CD4-positive, alpha-beta T cell treated with Interleukin-6 for 4 hours (primary cell): ENCODE measurements at regions not wholly inside any gene's neighbourhood (a gene's known extent, or its start where the extent isn't known, plus 50 kb on each side); places are given as distances from the start of the nearest gene placed in this dataset.
"Not testable (repeated sequence)": the region's sequence is repeated elsewhere in the genome, so short reads cannot be mapped to it uniquely, and the experiment has no call there.

Source experiments
- DNase-seq: peaks from one replicate; pipeline ENCODE4 v3.0.0-alpha.2; 2020; ENCODE audit warnings: mixed read lengths

DNA sequence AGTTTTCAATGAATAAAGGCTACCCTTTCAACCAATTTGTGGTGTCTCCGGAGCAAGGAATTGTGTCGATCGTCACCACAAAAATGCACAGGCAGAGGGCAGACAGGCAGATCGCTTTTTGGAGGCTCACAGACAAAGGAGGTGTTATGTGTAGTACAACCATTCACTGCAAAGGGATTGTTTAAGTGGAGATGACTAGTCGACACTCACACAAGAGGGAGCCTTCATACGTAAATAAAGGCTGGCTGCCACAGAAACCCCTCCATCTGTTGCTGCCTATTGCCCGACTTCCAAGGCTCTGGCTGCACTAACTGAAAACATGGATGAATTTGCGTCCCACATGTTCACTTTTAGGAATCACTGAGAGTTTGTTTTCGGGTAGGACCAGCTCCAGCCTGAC, 281.1 kb downstream of the NKX6-1 start:
- DNase-seq, result no peak

DNA sequence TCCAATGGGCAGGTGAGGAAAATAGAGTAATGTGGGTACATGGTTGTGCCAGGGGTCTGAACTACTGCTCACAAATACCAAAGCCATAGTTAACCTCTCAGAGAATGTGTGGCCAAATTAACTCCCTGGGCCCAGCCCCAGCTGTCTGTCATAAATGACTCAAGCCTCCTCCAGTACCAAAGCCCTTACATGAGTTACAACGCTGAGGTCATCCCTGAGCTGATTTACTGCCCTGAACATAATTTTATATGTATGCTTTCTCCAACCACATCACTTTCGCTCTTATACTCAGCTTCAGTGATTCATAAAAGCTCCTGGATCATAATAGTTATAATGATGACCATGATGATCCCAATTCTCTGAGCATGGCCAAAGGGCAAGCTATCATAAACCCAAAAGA, 283.9 kb downstream of the NKX6-1 start:
- DNase-seq, result no peak

DNA sequence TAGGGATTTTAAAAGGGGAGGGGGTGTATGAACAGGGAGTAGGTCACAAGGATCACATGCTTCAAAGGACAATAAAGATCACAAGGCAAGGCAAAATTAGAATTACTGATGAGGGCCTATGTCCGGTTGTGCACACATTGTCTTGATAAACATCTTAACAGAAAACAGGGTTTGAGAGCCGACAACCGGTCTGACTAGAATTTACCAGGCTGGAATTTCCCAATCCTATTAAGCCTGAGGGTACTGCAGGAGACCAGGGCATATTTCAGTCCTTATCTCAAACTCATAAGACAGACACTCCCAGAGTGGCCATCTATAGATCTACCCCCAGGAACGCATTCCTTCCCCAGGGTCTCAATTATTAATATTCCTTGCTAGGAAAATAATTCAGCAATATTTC, 292.9 kb downstream of the NKX6-1 start:
- not testable (repeated sequence) for DNase-seq

DNA sequence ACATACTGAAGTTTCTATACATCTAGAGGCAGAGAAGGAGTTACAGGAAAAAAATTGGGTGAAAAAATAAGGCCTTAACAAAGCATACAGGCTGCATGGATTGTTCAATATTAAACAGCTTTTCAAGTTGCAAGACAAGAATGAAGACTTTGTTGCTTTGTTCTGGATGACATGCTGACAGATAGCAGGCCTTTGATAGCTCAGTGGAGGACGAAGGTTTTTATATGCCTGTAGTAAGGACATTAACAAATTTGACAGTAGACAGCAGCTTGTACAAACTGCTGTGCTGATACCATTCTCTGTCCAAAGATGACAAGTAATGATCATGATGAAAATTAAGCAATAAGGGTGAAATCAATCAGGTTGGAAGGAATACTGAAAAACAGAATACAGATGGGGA, 309.9 kb downstream of the NKX6-1 start:
- no peak for DNase-seq

DNA sequence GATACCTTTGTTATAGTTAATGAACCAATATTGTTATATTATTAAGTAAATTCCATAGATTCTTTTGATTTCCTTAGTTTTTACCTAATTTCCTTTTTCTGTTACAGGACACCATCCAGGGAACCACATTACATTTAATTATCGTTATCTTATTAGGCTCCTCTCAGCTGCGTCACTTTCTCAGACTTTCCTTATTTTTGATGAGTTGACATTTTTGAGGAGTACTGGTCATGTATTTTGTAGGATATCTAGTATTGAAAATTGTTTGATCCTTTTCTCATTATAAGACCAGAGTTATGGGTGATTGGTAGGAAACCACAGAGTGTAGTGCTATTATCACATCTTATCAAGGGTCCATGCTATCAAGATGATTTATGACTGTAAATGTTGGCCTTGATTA, 319.7 kb downstream of the NKX6-1 start:
- DNase-seq, result no peak

DNA sequence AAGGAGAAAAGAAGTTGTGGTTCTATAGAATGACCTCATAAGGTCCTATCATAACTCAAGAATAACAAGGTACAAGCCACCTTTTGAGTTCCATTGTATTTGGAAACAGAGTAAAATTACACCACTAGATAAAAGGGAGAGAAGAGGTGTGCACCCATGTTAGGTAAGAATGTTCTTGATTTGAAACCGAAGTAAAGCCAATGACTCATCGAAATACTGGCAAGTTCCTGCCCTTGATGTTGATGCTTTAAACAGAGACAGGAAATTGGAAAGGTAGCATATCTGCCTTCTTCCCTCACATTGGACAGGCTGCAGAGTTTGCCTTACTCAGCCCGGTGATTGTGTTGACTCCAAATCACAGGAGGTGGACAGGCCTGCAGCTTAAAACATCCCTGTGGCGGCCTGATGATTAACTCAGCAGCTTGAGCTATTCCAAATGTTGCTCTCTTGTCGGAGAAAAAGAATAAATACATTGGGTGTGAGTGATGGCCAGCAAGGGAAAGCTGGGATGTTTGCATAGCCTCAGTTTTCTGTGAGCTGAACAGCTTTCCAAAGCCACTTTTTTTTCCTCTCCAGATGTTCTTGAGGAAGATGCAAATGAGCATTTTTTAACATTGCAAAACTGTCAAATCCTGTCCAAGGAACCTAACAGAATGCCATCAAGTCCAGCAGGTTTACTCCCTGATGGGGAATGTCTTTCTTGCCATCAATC, 321.1 kb downstream of the NKX6-1 start:
- DNase-seq, result no peak

DNA sequence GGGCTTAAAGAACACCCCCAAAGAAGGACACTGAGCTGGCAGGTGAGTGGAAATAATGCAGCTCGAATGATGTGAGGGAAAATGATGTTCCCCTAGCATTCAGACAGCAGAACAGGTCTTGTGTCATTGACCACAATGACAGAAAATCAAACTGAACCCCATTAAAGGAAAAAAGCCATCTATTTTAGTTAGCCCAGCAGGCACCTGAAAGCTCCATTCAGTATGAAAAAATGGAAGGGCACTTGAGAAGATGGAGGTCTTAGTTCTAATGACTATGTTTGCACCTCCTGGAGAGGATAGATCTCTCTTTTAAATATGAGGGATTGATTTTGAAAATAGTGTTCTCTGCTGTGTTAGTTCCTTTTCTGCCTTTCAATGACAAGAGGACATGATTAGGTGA, 323.1 kb downstream of the NKX6-1 start:
- DNase-seq, result no peak

DNA sequence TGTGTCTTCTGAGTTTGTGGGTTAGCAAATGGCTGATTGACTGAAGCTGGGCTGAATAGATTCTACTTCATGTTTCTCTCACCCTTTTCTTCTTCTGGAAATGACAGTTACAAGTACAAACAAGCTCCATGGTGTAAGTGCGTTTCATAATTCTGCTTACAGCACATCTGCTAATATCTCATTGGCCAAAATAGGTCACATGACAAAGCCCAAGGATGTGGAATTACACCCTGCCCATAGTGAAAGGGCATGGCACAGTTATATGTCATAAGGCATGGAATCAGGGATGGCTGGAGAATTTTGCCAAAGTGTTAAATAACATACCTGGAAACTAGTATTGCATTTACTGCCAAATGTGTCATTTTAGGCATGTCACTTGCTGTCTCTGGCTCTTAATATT, 327.2 kb downstream of the NKX6-1 start:
- no peak for DNase-seq

DNA sequence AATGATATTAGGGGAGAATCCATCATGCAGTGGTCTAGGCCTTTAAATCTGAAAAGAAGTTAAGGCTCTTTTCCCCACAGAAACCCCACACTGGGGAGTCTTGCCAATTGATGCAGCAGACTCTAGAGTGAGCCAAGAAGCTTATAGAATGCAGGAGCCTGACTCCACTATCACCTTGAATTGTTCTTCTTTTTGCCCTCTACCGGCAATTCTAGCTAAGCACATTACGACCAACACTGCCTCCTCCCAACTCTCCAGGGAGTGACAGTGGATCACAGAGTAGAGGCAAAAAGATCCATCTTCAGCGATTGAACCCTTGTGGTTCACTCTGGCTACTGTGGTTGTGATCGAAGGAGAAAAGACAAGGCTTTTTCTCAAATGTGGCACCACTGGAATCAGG, 331.5 kb downstream of the NKX6-1 start:
- DNase-seq, result no peak

DNA sequence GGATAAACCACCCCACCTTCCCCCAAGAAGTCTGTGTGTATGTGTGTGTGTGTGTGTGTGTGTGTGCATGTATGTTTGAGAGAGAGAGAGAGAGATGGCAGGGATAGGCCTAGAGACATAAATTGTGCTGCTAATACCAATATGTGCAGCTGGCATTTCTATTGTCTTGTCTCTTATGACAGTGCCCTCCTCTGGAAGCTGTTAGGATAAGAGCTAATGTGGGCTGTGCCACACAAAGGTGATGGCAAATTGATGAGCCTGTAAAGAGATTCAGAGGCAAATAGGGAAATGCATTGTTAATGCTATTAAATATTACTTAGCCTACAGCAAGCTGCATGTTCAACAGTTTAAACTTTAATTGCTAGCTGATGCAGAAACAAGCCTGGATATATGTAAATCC, 332.0 kb downstream of the NKX6-1 start:
- no peak for DNase-seq

DNA sequence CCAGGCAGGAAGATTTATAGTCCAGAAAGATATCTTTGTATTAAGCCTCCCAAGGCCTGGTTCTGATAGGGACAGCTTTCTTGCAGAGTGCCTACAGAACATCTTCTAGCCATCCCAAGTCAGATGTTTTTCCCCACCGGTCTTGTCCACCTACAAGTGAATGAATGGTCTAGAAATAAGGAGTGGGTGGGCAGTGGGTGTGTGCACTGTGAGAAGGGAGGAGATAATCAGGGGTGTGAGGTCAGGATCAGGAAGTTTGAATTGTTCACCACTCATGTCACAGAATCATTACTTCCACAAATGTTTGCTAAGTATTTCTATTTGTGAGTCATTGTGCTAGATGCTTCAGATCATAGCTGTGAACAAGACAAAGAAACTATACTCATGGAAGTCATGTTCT, 332.6 kb downstream of the NKX6-1 start:
- no peak for DNase-seq

DNA sequence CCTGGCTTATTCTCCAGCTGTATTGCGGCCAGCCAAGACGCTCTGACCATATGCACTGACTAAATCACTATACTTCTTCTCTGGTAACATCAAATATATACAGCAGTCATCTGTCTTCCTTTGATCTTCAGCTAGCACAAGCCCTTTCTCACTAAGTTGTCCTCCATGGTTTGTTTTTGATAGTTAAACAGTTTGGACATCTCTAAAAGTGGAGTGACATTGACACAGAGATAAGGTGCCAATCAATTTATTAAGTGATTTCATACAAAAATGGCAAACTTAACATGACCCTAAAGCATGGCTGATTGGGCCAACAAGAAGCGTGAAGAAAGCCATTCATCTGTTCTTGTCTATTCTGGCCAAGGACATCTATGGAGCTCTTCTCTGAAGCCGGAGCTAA, 334.9 kb downstream of the NKX6-1 start:
- DNase-seq, result no peak

DNA sequence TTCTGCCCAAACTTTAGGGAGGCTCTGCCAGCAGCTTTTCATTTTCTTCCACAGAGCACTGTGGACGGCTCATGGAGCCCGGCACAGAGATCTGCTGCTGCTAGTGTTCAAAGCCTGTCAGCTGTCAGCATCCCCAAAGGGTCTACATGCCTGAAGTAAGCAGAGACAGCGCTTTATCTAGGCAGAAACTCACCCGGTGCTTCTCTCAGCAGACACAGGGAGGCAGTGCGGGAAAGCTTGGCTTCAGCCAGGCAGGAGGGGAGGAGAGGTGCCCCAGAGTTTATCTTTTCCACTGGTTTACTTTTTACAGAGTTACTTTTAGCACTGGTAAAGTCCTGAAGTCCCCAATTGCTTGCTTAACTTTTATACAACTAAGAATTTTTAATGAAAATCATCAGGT, 339.3 kb downstream of the NKX6-1 start:
- DNase-seq, result no peak

DNA sequence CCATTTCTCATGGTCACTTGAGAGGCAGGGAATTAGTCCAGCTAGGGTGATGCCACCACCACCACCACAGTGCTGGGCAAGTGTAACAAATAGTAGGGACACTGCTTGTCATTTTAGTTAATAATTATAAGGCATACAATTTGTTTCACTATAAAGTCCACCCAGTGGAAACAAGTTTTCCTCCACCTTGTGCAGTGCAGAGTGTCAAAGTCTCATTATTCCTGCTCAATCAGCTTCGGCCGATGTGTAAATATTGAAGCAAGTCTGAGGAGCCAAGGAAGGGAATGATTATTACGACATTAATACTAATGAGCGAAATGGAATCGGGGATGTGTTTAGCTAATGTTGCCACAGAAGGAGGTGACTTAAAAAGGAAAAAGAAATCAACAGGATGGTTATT, 340.4 kb downstream of the NKX6-1 start:
- DNase-seq, result no peak

DNA sequence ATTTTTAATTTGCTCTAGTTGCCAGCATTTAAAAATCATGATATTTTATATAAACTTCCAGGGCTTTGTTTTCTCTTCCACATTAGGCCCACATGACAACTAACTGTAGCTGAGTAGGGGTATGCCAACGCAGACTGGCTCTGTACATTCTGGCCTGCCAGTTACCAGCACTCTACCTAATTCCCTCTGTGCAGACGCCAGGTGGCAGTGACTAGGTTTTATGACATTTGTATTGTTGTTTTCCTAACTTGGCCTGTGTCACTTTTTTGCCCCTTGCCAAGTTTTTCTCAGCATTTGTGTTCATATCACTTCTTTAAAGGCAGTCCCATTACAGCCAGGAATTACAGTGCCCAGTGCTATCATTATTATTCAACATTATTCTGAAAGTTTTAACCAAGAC, 347.5 kb downstream of the NKX6-1 start:
- DNase-seq, result no peak

DNA sequence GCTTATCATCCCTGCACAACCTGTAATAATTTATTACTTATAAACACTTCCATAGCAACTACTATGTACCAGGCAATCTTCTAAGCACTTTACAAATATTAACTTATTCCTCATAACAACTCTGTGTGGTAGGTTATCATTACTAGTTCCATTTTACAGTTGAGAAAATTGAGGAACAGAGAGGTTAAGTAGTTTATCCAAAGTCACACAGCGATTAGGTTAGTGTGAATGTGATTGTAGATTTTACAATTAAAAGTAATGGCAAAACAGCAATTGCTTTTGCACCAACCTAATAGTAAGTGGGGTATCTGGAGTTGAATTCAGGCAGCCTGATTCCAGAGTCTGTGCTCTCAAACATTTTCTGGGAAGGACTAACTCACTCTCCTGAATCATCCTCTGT, 348.9 kb downstream of the NKX6-1 start:
- DNase-seq, result no peak

DNA sequence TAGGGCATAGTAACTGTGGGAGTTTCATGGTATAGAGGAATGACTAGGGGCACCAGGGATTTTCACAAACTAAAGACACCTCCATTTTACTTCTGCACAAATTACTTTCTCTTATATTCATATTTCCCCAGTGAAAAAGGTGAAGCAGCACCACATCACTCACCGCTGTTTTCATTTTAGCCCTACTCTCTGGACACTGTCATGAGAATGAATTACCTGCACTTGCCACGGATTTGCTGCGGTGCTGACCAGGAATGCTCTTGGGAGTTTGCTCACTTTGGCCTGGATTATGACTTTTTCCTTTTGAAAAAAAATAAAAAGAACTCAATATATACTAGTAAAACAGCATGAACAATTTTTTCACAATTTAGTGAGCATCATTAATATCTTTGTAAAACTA, 351.3 kb downstream of the NKX6-1 start:
- DNase-seq, result no peak

DNA sequence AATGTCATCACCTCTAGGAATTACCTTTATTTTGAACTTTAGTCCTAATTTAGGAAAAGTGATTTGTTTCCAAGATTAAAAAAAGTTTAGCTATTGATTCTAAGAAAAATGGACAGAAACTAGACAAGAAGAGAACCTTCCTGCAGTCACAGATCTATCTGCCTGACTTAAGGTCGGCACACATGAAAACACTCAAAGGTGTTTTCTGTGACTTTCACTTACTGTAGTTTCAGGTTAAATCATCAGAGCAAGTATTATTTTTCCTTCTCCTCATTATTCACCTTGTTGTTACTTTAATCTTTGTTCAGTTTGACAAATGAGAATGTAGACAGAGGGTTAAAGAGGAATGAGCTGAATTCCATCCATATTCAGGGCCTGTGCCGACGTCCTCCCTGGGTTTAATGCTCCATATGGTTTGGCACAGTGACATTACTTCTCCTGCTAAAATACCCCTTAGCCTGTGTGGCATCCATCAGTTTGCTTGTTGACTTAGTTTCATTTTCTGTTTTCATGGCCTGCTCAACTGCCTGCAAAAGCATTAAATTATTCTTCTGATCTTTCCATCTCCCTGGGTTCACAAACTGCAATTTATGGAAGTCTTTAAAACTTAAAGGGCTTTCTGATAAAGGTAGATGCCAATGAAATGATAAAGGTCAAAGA, 352.7 kb downstream of the NKX6-1 start:
- no peak for DNase-seq

DNA sequence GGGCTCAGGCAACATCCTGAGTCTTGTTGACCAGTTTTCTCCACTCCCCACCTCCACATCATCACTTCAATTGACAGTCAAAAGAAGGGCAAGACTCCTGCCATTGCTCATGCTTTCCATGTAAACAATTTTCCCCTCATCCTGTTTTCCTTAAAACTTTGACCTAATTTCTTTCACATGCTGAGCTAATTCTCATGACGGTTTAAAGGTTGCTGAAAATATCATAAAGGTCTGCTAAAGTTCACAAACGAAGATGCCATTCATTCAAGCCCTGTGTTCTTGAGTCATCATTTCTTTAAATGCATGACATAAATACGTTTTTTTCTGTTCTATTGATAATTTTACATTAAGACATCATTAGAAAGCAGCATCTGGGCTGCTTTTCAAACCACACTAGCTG, 353.9 kb downstream of the NKX6-1 start:
- DNase-seq, result no peak

DNA sequence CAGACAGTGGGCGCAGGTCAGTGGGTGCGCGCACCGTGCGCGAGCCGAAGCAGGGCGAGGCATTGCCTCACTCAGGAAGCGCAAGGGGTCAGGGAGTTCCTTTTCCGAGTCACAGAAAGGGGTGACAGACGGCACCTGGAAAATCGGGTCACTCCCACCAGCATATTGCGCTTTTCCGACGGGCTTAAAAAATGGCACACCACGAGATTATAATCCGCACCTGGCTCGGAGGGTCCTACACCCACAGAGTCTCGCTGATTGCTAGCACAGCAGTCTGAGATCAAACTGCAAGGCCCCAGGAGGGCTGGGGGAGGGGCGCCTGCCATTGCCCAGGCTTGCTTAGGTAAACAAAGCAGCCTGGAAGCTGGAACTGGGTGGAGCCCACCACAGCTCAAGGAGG, 372.2 kb downstream of the NKX6-1 start:
- DNase-seq, result not testable (repeated sequence)

DNA sequence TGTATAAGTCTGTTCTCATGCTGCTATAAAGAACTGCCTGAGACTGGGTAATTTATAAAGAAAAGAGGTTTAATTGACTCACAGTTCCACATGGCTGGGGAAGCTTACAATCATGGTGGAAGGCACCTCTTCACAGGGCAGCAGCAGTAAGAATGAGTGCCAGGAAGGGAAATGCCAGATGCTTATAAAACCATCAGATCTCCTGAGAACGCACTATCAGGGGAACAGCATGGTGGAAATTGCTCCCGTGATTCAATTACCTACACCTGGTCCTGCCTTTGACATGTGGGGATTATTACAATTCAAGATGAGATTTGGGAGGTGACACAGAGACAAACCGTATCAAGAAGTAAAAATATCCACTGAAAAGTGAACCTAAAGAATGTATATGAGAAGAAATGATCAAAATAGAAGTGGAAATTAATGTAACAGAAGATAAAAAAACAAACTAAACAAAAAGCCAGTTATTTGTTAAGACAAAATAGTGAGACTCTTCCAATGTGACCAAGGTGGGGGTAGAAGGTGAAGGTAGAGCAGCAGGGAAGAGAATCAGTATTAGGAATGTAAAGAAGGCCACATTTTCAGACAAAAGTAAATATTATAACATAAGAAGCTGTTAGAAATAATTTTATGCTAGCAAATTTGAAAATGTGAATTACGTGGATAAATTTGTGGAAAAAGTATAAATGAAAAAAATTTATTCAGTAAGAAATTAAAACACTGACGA, 372.9 kb downstream of the NKX6-1 start:
- no peak for DNase-seq

DNA sequence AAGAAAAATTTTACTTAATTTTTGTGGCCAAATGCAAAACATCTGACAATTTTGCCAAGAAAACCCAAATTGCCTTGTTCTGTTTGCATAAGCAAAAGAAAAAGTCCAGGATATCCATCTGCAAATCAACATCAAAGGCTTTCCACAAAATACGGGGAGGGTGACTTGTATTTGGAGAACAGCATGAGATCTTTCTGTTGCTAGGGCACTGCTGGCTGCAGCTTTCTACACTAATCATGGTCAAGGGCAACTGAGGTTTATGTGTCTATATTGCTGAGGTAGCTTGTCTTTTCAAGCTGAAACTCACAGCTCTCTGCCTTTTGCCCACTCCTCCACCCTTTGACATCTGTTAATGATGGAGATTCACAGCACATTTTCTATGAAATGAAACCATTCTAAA, 389.1 kb downstream of the NKX6-1 start:
- no peak for DNase-seq

DNA sequence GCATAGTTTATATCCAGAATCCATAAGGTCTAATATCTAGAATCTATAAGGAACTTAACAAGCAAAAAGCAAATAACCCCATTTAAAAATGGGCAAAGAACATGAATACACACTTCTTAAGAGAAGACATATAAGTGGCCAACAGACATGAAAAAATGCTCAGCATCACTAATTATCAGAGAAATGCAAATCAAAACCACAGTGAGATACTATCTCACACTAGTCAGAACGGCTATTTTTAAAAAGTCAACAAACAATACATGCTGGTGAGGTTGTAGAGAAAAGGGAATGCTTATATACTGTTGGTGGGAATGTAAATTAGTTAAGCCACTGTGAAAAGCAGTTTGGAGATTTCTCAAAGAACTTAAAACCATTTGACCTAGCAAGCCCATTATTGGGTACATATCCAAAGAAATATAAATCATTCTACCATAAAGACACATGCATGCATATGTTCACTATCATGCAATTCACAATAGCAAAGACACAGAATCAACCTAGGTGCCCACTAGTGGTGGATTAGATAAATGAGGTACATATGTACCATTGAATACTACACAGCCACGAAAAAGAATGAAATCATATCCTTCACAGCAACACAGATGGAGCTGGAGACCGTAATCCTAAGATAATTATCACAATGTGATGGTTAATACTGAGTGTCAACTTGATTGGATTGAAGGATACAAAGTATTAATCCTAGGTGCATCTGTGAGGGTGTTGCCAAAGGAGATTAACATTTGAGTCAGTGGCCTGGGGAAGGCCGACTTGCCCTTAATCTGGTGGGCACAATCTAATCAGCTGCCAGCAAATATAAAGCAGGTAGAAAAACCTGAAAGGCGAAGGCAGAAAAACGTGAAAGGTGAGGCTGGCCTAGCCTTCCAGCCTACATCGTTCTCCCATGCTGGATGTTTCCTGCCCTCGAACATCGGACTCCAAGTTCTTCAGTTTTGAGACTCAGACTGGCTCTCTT, 397.2 kb downstream of the NKX6-1 start:
- DNase-seq, result not testable (repeated sequence)
